Vagina (tissue), 2 donors: ENCODE measurements at regions not wholly inside any gene's neighbourhood (a gene's known extent, or its start where the extent isn't known, plus 50 kb on each side); places are given as distances from the start of the nearest gene placed in this dataset.

ENCODE experiments used
- POLR2A ChIP-seq, 2 donors: fragments of 450-650 bp; IDR thresholded peaks; one replicate each; pipeline ENCODE4 v1.6.1; 2017; ENCODE audit warnings: antibody characterized with exemption in 2 of 2, mild to moderate bottlenecking in 2 of 2, moderate library complexity in 2 of 2
- TF ChIP-seq, protein P1 (sequence below), 3 experiments: fragments of 450-650 bp in 2 of 3; fragments of 200-600 bp in 1 of 3; sonication (generic) in 1 of 3; IDR thresholded peaks; one replicate each; pipeline ENCODE4 v1.5.1; 2017 to 2019; ENCODE audit warnings: antibody characterized with exemption in 3 of 3, mild to moderate bottlenecking in 2 of 3, moderate library complexity in 2 of 3

DNA sequence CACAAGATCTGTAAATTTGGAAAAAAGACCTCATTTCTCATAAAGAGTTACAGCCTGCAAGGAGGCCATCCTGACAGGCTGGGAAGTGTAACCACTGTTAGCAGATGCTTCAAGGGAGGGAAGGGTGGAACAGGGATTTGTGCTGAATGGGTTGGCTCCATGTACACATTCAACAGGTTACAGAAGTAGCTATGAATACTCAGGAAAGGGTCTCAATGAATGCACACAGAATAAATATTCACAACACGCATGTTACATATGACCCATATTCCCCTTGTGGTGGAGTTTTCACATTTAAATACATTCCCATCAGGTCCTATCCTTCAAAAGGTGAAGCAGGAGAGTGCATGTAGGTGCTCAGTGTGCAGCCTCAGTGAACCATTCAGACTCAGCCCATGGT is 316.4 kb upstream of the COBL start:
- TF ChIP-seq, protein P1, sequence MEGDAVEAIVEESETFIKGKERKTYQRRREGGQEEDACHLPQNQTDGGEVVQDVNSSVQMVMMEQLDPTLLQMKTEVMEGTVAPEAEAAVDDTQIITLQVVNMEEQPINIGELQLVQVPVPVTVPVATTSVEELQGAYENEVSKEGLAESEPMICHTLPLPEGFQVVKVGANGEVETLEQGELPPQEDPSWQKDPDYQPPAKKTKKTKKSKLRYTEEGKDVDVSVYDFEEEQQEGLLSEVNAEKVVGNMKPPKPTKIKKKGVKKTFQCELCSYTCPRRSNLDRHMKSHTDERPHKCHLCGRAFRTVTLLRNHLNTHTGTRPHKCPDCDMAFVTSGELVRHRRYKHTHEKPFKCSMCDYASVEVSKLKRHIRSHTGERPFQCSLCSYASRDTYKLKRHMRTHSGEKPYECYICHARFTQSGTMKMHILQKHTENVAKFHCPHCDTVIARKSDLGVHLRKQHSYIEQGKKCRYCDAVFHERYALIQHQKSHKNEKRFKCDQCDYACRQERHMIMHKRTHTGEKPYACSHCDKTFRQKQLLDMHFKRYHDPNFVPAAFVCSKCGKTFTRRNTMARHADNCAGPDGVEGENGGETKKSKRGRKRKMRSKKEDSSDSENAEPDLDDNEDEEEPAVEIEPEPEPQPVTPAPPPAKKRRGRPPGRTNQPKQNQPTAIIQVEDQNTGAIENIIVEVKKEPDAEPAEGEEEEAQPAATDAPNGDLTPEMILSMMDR (IDR thresholded peaks at IDR 0.05) = no peak
- TF ChIP-seq POLR2A (IDR thresholded peaks at IDR 0.05) = no peak
